ENCODE measurements at regions not wholly inside any gene's neighbourhood (a gene's known extent, or its start where the extent isn't known, plus 50 kb on each side); places are given as distances from the start of the nearest gene placed in this dataset.

GRCh38 chr11:115939104-115939730 lies 435.0 kb upstream of the CADM1 start:
- FAIRE-seq (no peak), DNase-seq (ENCODE audit: low spot score in 2 of 2) (no peak)

GRCh38 chr11:115933564-115933963 lies 429.3 kb upstream of the CADM1 start:
- FAIRE-seq, result no peak

GRCh38 chr11:115931548-115932083 lies 427.4 kb upstream of the CADM1 start:
- no peak for FAIRE-seq
- no peak for DNase-seq (ENCODE audit: low spot score in 2 of 2)

More at GRCh38 chr11:115933564-115933963, 429.3 kb upstream of the CADM1 start:
- DNase-seq (ENCODE audit: low spot score in 2 of 2), result no peak

- no peak for FAIRE-seq
- no peak for DNase-seq (ENCODE audit: low spot score in 2 of 2)
Observed at GRCh38 chr11:115930886-115931547, 426.8 kb upstream of the CADM1 start.

- FAIRE-seq, result no peak
- DNase-seq (ENCODE audit: low spot score in 2 of 2), result no peak
Observed at GRCh38 chr11:115930291-115930690, 426.1 kb upstream of the CADM1 start.

GRCh38 chr11:115929618-115930129 lies 425.5 kb upstream of the CADM1 start:
- no peak for DNase-seq (ENCODE audit: low spot score in 2 of 2)
- no peak for FAIRE-seq

- no peak for FAIRE-seq
- no peak for DNase-seq (ENCODE audit: low spot score in 2 of 2)
Observed at GRCh38 chr11:115928811-115929210, 424.6 kb upstream of the CADM1 start.

GRCh38 chr11:115927823-115928329 lies 423.7 kb upstream of the CADM1 start:
- DNase-seq (ENCODE audit: low spot score in 2 of 2), result no peak
- no peak for FAIRE-seq

- no peak for DNase-seq (ENCODE audit: low spot score in 2 of 2)
Observed at GRCh38 chr11:115926601-115927000, 422.4 kb upstream of the CADM1 start.

GRCh38 chr11:115926138-115926537 lies 421.9 kb upstream of the CADM1 start:
- no peak for FAIRE-seq
- DNase-seq (ENCODE audit: low spot score in 2 of 2), result no peak

More at GRCh38 chr11:115926601-115927000, 422.4 kb upstream of the CADM1 start:
- no peak for FAIRE-seq

GRCh38 chr11:115925568-115926090 lies 421.4 kb upstream of the CADM1 start:
- DNase-seq (ENCODE audit: low spot score in 2 of 2), result no peak

GRCh38 chr11:115924744-115925567 lies 420.7 kb upstream of the CADM1 start:
- DNase-seq (ENCODE audit: low spot score in 2 of 2), result no peak
- no peak for FAIRE-seq

More at GRCh38 chr11:115925568-115926090, 421.4 kb upstream of the CADM1 start:
- FAIRE-seq, result no peak

GRCh38 chr11:115922876-115923275 lies 418.7 kb upstream of the CADM1 start:
- FAIRE-seq, result no peak

GRCh38 chr11:115921986-115922385 lies 417.8 kb upstream of the CADM1 start:
- FAIRE-seq (no peak), DNase-seq (ENCODE audit: low spot score in 2 of 2) (no peak)

More at GRCh38 chr11:115922876-115923275, 418.7 kb upstream of the CADM1 start:
- DNase-seq (ENCODE audit: low spot score in 2 of 2), result no peak

GRCh38 chr11:115921540-115921939 lies 417.3 kb upstream of the CADM1 start:
- FAIRE-seq (no peak), DNase-seq (ENCODE audit: low spot score in 2 of 2) (no peak)

GRCh38 chr11:115920841-115921480 lies 416.7 kb upstream of the CADM1 start:
- FAIRE-seq, result no peak
- DNase-seq (ENCODE audit: low spot score in 2 of 2), result no peak

- FAIRE-seq, result no peak
- no peak for DNase-seq (ENCODE audit: low spot score in 2 of 2)
Observed at GRCh38 chr11:115920092-115920461, 415.9 kb upstream of the CADM1 start.

GRCh38 chr11:115919341-115920091 lies 415.3 kb upstream of the CADM1 start:
- FAIRE-seq (no peak), DNase-seq (ENCODE audit: low spot score in 2 of 2) (no peak)

- DNase-seq (ENCODE audit: low spot score in 2 of 2), result no peak
- FAIRE-seq, result no peak
Observed at GRCh38 chr11:115918576-115918975, 414.4 kb upstream of the CADM1 start.

All from frontal cortex (tissue), 3 donors.